NCI-H2227 (cell line): ENCODE measurements at regions not wholly inside any gene's neighbourhood (a gene's known extent, or its start where the extent isn't known, plus 50 kb on each side); places are given as distances from the start of the nearest gene placed in this dataset.

ENCODE experiments used
- DNase-seq: peaks from one replicate; lab custom pipeline; 2025; ENCODE audit not compliant: unreplicated experiment; lab: John Stamatoyannopoulos, UW

DNA sequence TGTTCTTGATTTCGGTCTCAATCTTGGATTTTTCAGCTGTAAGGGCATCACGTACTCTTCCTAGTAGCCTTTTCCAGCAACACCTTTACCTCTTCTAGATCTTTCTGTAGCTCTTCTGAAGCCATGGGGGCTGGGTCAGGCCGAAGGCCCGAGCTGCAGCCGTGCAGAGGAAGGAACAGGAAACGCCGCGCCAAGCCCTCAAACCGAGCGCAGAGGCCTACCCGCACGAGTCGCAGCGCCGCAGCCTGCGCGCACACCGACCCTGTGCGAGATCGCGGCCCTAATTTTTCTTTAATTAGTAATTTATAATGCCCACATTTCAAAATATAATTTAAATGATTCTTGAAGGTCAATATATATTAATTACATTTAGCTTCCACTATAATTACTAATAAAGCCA lies 483.8 kb downstream of the NUP35 start:
- no peak for DNase-seq

DNA sequence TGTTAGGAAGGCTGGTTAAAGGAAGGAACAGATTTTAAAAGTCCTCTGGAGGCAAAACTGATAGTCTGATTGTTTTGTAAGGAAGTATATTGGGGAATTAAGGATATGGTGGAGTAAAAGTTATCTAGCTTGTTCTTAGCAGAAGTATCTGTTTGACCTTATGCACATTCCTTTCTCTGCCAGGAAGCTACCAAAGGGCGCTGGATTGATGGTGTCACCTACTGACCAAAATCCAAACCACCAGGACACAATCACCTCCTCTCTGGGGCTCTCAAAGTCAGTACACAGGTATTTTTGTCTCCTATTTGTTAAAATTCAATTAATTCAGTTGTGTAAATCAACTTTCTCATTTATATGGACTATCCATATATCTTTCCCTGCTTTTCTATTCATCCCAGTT lies 484.5 kb downstream of the NUP35 start:
- no peak for DNase-seq

- no peak for DNase-seq
These were observed 486.5 kb downstream of the NUP35 start for GRCh38 chr2:183610724-183611123.

GRCh38 chr2:183614799-183615435 lies 490.7 kb downstream of the NUP35 start:
- peak; percentile 12 for DNase-seq

- DNase-seq, result no peak
These were observed 499.0 kb downstream of the NUP35 start for GRCh38 chr2:183623227-183623626.

DNA sequence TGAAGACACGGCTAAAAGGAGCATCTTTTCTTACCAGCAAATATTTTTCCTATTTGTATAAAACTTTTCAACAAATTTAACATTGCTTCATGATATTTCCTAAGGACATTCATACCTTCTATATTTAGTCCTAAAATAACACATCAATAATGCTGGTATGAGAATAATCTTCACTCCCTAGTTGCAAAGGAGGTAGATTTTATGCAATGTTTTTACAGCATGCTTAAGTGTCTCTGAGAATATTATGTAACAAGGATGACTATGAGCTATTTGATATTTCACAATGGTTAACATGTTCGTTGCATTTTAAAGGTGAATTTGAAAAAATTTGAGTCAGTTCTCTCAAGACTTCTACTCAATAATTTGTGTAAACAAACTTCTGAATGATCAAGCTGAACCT lies 506.7 kb downstream of the NUP35 start:
- no peak for DNase-seq

DNA sequence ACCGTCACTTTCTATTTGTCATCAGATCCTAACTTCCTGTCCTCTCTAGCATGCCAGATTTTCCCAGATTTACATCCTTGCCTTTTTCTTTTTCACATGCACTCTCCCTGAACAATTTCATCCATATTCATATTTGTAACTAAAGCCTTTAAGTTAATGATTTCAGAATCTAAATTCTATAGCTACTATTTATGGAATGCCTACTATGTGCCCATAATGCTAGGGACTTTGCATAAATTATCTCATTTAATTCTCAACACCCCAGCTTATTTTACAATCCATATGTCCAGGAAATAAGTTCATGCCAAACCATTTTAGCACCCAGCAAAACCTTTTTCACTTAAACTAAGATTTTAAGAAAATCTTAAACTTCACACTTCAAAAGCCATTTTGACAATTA lies 531.9 kb downstream of the NUP35 start:
- no peak for DNase-seq

- DNase-seq, result peak; percentile 20
These were observed 541.2 kb downstream of the NUP35 start for GRCh38 chr2:183665425-183665824.

GRCh38 chr2:183666031-183666430 lies 541.8 kb downstream of the NUP35 start:
- no peak for DNase-seq

DNA sequence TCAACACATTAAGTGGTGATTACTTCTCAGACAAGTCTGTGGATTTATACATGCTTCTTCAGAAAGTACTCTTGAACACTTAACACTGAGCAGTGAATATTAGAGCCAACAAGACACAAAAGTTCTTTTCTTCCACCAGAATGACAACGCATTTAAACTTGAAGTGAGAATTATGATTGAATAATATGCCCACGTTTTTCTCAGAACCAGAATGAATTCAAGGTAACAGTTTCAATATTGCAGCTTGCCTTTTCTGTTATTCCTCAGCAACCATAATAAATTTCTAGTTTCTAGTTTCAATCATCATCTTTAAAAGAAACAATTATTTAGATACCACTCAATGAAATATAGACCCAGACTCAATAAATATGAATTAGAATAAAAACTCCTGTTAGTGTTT lies 547.0 kb downstream of the NUP35 start:
- no peak for DNase-seq

GRCh38 chr2:183678908-183679307 lies 554.7 kb downstream of the NUP35 start:
- DNase-seq, result no peak

DNA sequence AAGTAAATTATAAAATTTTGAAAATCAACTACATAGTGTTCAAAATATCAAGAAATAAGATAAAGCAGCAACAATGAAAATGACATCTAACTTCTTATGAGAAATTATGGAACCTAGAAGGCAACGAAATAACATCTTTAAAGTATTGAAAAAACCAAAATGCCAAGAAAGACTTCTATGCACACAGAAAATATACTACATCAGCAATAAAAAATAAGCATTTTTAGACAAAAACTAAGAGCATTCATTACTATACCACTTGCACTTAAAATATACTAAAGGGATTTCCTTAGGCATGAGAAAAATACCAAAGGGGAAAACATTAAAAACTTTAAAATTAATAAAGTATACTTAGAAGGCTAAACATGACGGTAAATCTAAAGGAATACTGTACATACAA lies 556.3 kb downstream of the NUP35 start:
- DNase-seq, result no peak

DNA sequence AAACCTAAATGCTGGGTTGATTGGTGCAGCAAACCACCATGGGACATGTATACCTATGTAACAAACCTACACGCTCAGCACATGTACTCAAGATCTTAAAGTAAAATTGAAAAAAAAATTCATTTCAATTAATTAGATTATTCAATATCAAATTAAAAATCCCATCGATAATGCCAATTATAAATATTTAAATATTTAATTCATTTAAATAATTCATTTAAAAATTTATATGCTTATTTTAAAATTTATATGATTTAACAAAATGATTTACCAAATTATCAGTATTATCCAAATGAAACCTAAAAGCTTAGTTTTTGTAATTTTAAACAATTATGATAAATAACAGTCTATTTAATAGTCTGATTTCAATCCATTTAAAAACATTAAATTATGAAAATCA lies 560.4 kb downstream of the NUP35 start:
- no peak for DNase-seq

- no peak for DNase-seq
These were observed 571.8 kb downstream of the NUP35 start for GRCh38 chr2:183696028-183696427.

GRCh38 chr2:183709829-183710228 lies 585.6 kb downstream of the NUP35 start:
- DNase-seq, result no peak

- DNase-seq, result no peak
These were observed 594.0 kb downstream of the NUP35 start for GRCh38 chr2:183718246-183718645.

GRCh38 chr2:183723278-183723677 lies 599.0 kb downstream of the NUP35 start:
- no peak for DNase-seq

DNA sequence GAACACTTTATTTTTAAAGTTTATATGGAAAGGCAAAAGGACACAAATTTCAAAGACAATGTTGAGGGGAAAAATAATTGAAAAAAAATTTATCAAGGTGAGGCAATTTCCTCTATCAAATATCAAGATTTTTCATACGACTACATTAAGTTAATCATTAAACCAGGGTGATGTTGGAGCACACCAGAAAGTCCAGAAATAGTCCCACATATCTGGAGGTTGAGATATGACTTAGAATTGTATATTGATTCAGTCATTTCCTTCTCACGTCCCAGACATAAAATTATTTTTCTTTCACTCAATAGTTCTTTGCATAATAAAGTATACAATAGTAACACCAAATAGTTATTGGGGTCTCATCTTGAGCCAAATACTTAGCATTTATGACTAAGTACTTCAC lies 605.1 kb downstream of the NUP35 start:
- DNase-seq, result no peak

GRCh38 chr2:183740241-183740640 lies 616.0 kb downstream of the NUP35 start:
- DNase-seq, result no peak

DNA sequence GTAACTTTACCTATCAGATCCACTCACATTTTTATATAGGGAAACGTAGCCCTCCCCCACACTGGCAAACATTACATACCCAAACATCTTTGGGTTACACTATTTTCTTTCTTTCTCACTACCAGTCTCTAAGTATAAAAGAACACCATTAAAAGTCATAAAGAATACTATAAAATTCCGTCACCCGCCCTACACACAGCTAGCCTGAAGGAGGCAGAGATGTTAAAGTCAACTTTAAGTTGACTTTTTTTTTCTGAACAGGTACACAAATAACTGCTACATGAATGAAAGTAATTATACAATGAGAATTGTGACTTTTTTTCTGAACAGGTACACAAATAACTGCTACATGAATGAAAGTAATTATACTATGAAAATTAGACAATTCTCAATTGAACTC lies 628.3 kb downstream of the NUP35 start:
- no peak for DNase-seq

GRCh38 chr2:183759033-183759432 lies 634.8 kb downstream of the NUP35 start:
- no peak for DNase-seq

GRCh38 chr2:183773775-183774174 lies 649.5 kb downstream of the NUP35 start:
- no peak for DNase-seq

DNA sequence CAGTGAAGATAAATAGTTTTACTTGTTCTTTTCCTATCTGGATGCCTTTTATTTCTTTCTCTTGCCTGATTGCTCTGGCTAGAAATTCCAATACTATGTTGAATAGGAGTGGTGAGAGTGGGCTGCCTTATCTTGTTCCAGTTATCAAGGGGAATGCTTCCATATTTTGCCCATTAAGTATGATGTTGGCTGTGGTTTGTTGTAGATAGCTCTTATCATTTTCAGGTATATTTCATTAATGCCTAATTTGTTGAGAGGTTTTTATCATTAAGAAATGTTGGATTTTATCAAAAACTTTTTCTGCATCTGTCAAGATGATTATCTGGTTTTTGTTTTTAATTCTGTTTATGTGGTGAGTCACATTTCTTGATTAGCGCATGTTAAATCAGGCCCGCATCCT lies 655.8 kb downstream of the NUP35 start:
- no peak for DNase-seq

GRCh38 chr2:183782436-183782835 lies 658.2 kb downstream of the NUP35 start:
- DNase-seq, result no peak
